ENCODE measurements at regions not wholly inside any gene's neighbourhood (a gene's known extent, or its start where the extent isn't known, plus 50 kb on each side); places are given as distances from the start of the nearest gene placed in this dataset.

DNA sequence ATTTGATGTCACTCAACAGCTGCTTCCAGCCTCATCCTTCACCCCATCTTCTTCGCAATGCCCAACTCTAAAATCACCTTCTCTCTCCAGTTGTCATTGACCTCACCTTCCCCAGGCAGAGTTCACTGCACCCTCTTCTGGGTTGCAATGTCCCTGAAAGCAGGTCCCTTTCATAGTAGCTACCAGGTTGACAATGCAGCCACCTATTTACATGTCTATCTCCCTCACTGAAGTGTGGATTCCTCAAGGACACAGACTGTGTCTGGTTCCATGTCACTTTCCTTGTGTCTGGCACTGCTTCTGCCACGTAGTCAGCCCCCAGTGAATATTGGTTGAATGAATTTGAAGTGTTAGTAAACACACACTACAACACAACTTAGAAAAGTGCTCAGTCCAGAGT lies 445.5 kb upstream of the WWC1 start:
- 64 to 80% methylated on average over 1 to 2 of the region's 2 CpGs for WGBS, 2 experiments (ENCODE audit: insufficient coverage in 1 of 2, insufficient read length in 1 of 2)
- Mint-ChIP-seq H3K9me3 (peaks cover 9% of the 10 kb centered on the region), H3K4me1 (peaks cover 29% of the 10 kb centered on the region), H3K4me3 (no peak overlapping the region), H3K27me3 (ENCODE audit: insufficient read depth) (no peaks in the 10 kb centered on the region), H3K27ac (peak overlapping the region; percentile 5), H3K36me3 (ENCODE audit: low read depth) (peaks cover 3% of the 10 kb centered on the region)
- Histone ChIP-seq H3K9me3 (ENCODE audit: control insufficient read depth, low read length) (peaks cover 21% of the 10 kb centered on the region), H3K4me3 (ENCODE audit: low read length) (no peak overlapping the region), H3K27me3 (ENCODE audit: control insufficient read depth, insufficient read depth, low read length, poor library complexity, severe bottlenecking) (no peaks in the 10 kb centered on the region), H3K27ac (ENCODE audit: low read depth, low read length) (no peak overlapping the region), H3K36me3 (ENCODE audit: control insufficient read depth, insufficient read depth, low read length) (peaks cover 7% of the 10 kb centered on the region), H3K4me1 (ENCODE audit: control insufficient read depth, insufficient read depth, low read length) (no peaks in the 10 kb centered on the region), H3K9ac (ENCODE audit: extremely low read depth, low read length, poor library complexity, severe bottlenecking) (no peak overlapping the region)
- TF ChIP-seq, protein P1, sequence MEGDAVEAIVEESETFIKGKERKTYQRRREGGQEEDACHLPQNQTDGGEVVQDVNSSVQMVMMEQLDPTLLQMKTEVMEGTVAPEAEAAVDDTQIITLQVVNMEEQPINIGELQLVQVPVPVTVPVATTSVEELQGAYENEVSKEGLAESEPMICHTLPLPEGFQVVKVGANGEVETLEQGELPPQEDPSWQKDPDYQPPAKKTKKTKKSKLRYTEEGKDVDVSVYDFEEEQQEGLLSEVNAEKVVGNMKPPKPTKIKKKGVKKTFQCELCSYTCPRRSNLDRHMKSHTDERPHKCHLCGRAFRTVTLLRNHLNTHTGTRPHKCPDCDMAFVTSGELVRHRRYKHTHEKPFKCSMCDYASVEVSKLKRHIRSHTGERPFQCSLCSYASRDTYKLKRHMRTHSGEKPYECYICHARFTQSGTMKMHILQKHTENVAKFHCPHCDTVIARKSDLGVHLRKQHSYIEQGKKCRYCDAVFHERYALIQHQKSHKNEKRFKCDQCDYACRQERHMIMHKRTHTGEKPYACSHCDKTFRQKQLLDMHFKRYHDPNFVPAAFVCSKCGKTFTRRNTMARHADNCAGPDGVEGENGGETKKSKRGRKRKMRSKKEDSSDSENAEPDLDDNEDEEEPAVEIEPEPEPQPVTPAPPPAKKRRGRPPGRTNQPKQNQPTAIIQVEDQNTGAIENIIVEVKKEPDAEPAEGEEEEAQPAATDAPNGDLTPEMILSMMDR (conservative IDR thresholded peaks at IDR 0.05): no peak
- peak; percentile 74 for DNase-seq

DNA sequence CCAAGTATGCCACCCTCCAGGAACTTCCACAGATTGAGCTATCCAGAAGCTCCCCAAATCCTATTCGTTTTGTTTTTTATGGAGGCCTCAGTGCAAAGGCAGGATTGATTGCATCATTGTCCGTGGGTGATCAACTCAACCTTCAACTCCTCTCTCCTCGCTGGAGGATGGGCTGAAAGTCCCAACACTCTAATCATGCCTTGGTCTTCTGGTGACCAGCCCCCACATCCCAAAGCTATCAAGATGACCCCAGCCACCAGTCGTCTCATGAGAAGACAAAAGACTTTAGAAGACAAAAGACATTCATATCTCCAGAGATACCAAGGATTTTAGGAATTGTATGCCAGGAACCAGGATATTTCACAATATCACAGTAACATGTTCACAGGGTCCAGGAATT lies 441.6 kb upstream of the WWC1 start:
- Histone ChIP-seq H3K4me1 (ENCODE audit: control insufficient read depth, insufficient read depth, low read length) (peaks cover 10% of the 10 kb centered on the region), H3K9me3 (ENCODE audit: control insufficient read depth, low read length) (peaks cover 30% of the 10 kb centered on the region), H3K27ac (ENCODE audit: low read depth, low read length) (no peak overlapping the region), H3K9ac (ENCODE audit: extremely low read depth, low read length, poor library complexity, severe bottlenecking) (no peak overlapping the region), H3K4me3 (ENCODE audit: low read length) (no peak overlapping the region), H3K36me3 (ENCODE audit: control insufficient read depth, insufficient read depth, low read length) (peaks cover 10% of the 10 kb centered on the region), H3K27me3 (ENCODE audit: control insufficient read depth, insufficient read depth, low read length, poor library complexity, severe bottlenecking) (no peaks in the 10 kb centered on the region)
- H3K36me3 Mint-ChIP-seq (ENCODE audit: low read depth): peaks cover 3% of the 10 kb centered on the region
- H3K9me3 Mint-ChIP-seq: peaks cover 9% of the 10 kb centered on the region
- WGBS, 2 experiments (ENCODE audit: insufficient coverage in 1 of 2, insufficient read length in 1 of 2): 67 to 100% methylated on average over 2 to 4 of the region's 4 CpGs
- peaks cover 28% of the 10 kb centered on the region for H3K4me1 Mint-ChIP-seq
- no peak for DNase-seq
- H3K27ac Mint-ChIP-seq: peak overlapping the region; percentile 82
- TF ChIP-seq, protein P1 (conservative IDR thresholded peaks at IDR 0.05): no peak
- peaks cover 1% of the 10 kb centered on the region for H3K27me3 Mint-ChIP-seq (ENCODE audit: insufficient read depth)
- H3K4me3 Mint-ChIP-seq: no peak overlapping the region

DNA sequence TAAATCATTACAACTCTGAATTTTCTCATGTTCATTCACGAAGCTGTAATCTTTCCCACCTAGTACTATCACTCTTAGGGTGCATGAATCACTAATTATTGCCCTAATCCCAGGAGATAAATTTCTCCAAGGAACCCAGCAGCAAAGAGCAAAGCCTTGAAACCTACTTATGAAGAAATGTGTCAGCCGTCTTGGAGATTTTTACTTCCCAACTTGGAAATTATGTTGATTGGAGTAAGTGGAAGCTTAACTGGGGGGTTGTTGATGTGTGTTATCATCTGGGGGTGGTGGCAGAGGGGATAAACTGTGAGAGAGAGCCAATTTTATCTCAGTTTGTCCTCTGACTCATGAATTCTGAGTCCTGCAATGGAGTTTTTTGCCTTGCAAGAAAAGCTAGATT lies 440.5 kb upstream of the WWC1 start:
- H3K36me3 Mint-ChIP-seq (ENCODE audit: low read depth): peaks cover 3% of the 10 kb centered on the region
- TF ChIP-seq, protein P1 (conservative IDR thresholded peaks at IDR 0.05): no peak
- peaks cover 10% of the 10 kb centered on the region for H3K36me3 ChIP-seq (ENCODE audit: control insufficient read depth, insufficient read depth, low read length)
- no peak for DNase-seq
- H3K27ac Mint-ChIP-seq: peak overlapping the region; percentile 27
- WGBS, 2 experiments (ENCODE audit: insufficient coverage in 1 of 2, insufficient read length in 1 of 2): 32 to 68% methylated on average over 2 of the region's 2 CpGs
- peak overlapping the region; percentile 7 for H3K4me3 ChIP-seq (ENCODE audit: low read length)
- no peak overlapping the region for H3K4me3 Mint-ChIP-seq
- peaks cover 22% of the 10 kb centered on the region for H3K4me1 Mint-ChIP-seq
- peak overlapping the region; percentile 24 for H3K9ac ChIP-seq (ENCODE audit: extremely low read depth, low read length, poor library complexity, severe bottlenecking)
- H3K27me3 ChIP-seq (ENCODE audit: control insufficient read depth, insufficient read depth, low read length, poor library complexity, severe bottlenecking): no peaks in the 10 kb centered on the region
- no peak overlapping the region for H3K27ac ChIP-seq (ENCODE audit: low read depth, low read length)
- peaks cover 9% of the 10 kb centered on the region for H3K9me3 Mint-ChIP-seq
- H3K4me1 ChIP-seq (ENCODE audit: control insufficient read depth, insufficient read depth, low read length): peaks cover 10% of the 10 kb centered on the region
- peaks cover 4% of the 10 kb centered on the region for H3K27me3 Mint-ChIP-seq (ENCODE audit: insufficient read depth)
- H3K9me3 ChIP-seq (ENCODE audit: control insufficient read depth, low read length): peaks cover 30% of the 10 kb centered on the region

All from endodermal cell (in vitro differentiated cells).